ENCODE measurements at regions not wholly inside any gene's neighbourhood (a gene's known extent, or its start where the extent isn't known, plus 50 kb on each side); places are given as distances from the start of the nearest gene placed in this dataset.

DNA sequence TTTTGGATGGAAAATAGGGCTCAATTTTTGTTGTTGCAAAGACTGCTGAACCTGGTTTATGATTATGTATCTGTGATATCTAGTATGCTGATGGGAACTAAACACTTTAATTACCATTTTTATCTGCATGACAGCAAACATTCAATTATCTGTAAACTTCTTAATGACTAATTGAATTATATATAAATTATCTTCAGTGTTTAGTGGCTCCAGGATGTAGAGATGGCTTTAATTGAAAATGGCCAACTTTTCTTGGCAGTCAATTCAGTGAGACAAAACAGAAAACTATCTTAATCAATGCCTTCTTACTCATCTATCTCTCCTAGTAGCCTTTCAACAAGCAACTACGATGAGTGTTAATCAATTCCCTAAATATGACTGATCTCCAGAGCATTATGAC is 591.3 kb downstream of the HACE1 start:
- TF ChIP-seq, protein P1, sequence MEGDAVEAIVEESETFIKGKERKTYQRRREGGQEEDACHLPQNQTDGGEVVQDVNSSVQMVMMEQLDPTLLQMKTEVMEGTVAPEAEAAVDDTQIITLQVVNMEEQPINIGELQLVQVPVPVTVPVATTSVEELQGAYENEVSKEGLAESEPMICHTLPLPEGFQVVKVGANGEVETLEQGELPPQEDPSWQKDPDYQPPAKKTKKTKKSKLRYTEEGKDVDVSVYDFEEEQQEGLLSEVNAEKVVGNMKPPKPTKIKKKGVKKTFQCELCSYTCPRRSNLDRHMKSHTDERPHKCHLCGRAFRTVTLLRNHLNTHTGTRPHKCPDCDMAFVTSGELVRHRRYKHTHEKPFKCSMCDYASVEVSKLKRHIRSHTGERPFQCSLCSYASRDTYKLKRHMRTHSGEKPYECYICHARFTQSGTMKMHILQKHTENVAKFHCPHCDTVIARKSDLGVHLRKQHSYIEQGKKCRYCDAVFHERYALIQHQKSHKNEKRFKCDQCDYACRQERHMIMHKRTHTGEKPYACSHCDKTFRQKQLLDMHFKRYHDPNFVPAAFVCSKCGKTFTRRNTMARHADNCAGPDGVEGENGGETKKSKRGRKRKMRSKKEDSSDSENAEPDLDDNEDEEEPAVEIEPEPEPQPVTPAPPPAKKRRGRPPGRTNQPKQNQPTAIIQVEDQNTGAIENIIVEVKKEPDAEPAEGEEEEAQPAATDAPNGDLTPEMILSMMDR (IDR thresholded peaks at IDR 0.05; ENCODE audit: low read length) = no peak
- TF ChIP-seq EZH2 (IDR thresholded peaks at IDR 0.05; ENCODE audit: borderline replicate concordance, low read length) = no peak
- H2AFZ ChIP-seq (ENCODE audit: low read length) = no peak overlapping the region
- no peak overlapping the region for H3K4me2 ChIP-seq (ENCODE audit: low read length)
- H3K9me2 ChIP-seq (ENCODE audit: low read depth, low read length) = no peaks in the 10 kb centered on the region
- H3K27ac ChIP-seq (ENCODE audit: low read depth, low read length, poor library complexity, severe bottlenecking) = no peak overlapping the region
- no peak overlapping the region for H3K4me3 ChIP-seq (ENCODE audit: low read depth, low read length, poor library complexity, severe bottlenecking)
- no peaks in the 10 kb centered on the region for H3K79me2 ChIP-seq (ENCODE audit: insufficient read depth, low read length)
- H3K9ac ChIP-seq (ENCODE audit: low read length) = no peak overlapping the region
- H3K27me3 ChIP-seq (ENCODE audit: insufficient read depth, low read length) = no peaks in the 10 kb centered on the region
- H3F3A ChIP-seq (ENCODE audit: insufficient read depth, low read length) = no peaks in the 10 kb centered on the region
- H3K4me1 ChIP-seq (ENCODE audit: insufficient read depth, low read length, severe bottlenecking) = no peaks in the 10 kb centered on the region
- no peaks in the 10 kb centered on the region for H3K36me3 ChIP-seq (ENCODE audit: insufficient read depth, low read length)
- no peaks in the 10 kb centered on the region for H4K20me1 ChIP-seq (ENCODE audit: insufficient read depth, low read length)
- H3K9me3 ChIP-seq (ENCODE audit: low read length) = no peaks in the 10 kb centered on the region

DNA sequence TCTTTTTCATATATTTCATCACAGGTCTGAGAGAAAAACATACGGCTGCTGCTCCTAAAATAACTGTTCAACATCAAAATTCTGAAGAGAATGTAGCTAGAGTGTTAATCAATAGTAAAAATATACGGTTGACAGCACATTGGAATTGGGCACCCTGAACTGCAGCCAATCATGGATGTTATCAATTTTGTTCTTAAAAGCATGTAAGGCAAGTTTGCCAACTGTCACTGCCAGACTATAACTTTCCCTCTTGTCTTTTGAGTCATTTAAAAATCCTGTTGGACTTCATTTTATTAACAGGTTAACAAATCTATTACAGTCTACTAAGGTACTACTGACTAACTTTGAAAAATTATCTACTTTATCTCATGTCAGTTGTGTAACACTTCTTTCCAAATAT is 592.8 kb downstream of the HACE1 start:
- Histone ChIP-seq H3K27me3 (ENCODE audit: insufficient read depth, low read length) (no peaks in the 10 kb centered on the region), H3K9me2 (ENCODE audit: low read depth, low read length) (no peaks in the 10 kb centered on the region), H3K79me2 (ENCODE audit: insufficient read depth, low read length) (no peaks in the 10 kb centered on the region), H3K4me1 (ENCODE audit: insufficient read depth, low read length, severe bottlenecking) (no peaks in the 10 kb centered on the region), H4K20me1 (ENCODE audit: insufficient read depth, low read length) (no peaks in the 10 kb centered on the region), H3F3A (ENCODE audit: insufficient read depth, low read length) (no peaks in the 10 kb centered on the region), H3K4me3 (ENCODE audit: low read depth, low read length, poor library complexity, severe bottlenecking) (no peak overlapping the region), H3K9me3 (ENCODE audit: low read length) (no peaks in the 10 kb centered on the region), H3K27ac (ENCODE audit: low read depth, low read length, poor library complexity, severe bottlenecking) (no peak overlapping the region), H3K4me2 (ENCODE audit: low read length) (no peak overlapping the region), H3K9ac (ENCODE audit: low read length) (no peak overlapping the region), H3K36me3 (ENCODE audit: insufficient read depth, low read length) (no peaks in the 10 kb centered on the region), H2AFZ (ENCODE audit: low read length) (no peak overlapping the region)
- TF ChIP-seq, protein P1 (IDR thresholded peaks at IDR 0.05; ENCODE audit: low read length) = no peak
- no peak for TF ChIP-seq EZH2 (IDR thresholded peaks at IDR 0.05; ENCODE audit: borderline replicate concordance, low read length)

DNA sequence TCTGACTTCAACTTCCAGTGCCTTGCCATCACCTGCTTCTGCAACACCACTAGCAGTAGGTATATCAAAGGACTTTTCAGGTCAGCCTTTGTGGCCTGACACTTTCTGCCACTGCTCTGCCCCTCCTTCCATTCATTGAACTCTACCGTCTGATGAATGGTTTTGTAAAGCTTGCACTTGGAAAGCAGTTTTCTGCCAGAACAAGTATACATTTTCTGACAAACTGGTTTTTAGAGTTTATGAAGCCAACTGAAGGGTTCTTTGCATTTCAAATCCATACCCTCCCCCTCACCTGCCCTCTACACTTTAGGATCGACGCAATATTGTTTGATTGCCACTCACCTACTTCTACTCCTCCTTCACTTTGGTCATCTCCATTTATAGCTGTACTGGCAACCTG is 603.1 kb downstream of the HACE1 start:
- Histone ChIP-seq H3F3A (ENCODE audit: insufficient read depth, low read length) (no peaks in the 10 kb centered on the region), H3K4me3 (ENCODE audit: low read depth, low read length, poor library complexity, severe bottlenecking) (no peak overlapping the region), H2AFZ (ENCODE audit: low read length) (no peak overlapping the region), H3K79me2 (ENCODE audit: insufficient read depth, low read length) (no peaks in the 10 kb centered on the region), H3K9ac (ENCODE audit: low read length) (no peak overlapping the region), H3K9me3 (ENCODE audit: low read length) (no peaks in the 10 kb centered on the region), H3K36me3 (ENCODE audit: insufficient read depth, low read length) (no peaks in the 10 kb centered on the region), H3K4me2 (ENCODE audit: low read length) (no peak overlapping the region), H3K4me1 (ENCODE audit: insufficient read depth, low read length, severe bottlenecking) (no peaks in the 10 kb centered on the region), H4K20me1 (ENCODE audit: insufficient read depth, low read length) (no peaks in the 10 kb centered on the region), H3K27me3 (ENCODE audit: insufficient read depth, low read length) (no peaks in the 10 kb centered on the region), H3K9me2 (ENCODE audit: low read depth, low read length) (no peaks in the 10 kb centered on the region), H3K27ac (ENCODE audit: low read depth, low read length, poor library complexity, severe bottlenecking) (no peak overlapping the region)
- TF ChIP-seq, protein P1 (IDR thresholded peaks at IDR 0.05; ENCODE audit: low read length) = no peak

Measured in OCI-LY1 (cell line).